ENCODE measurements at regions not wholly inside any gene's neighbourhood (a gene's known extent, or its start where the extent isn't known, plus 50 kb on each side); places are given as distances from the start of the nearest gene placed in this dataset.
"Not testable (repeated sequence)": the region's sequence is repeated elsewhere in the genome, so short reads cannot be mapped to it uniquely, and the experiment has no call there.

- intact Hi-C loops (cut with DNase I, micrococcal nuclease): no loop called here
These were observed 97.3 kb upstream of the SERPINE2 start for GRCh38 chr2:224136396-224136795.

GRCh38 chr2:224135881-224136280 lies 96.8 kb upstream of the SERPINE2 start:
- no peak for DNase-seq
- no peak for ATAC-seq
- intact Hi-C loops (cut with DNase I, micrococcal nuclease): no loop called here

More at GRCh38 chr2:224136396-224136795, 97.3 kb upstream of the SERPINE2 start:
- DNase-seq (no peak), ATAC-seq (no peak)

GRCh38 chr2:224134003-224134734 lies 95.1 kb upstream of the SERPINE2 start:
- intact Hi-C loops (cut with DNase I, micrococcal nuclease): no loop called here
- DNase-seq (no peak), ATAC-seq (peak; percentile 75)

GRCh38 chr2:224133387-224133786 lies 94.3 kb upstream of the SERPINE2 start:
- intact Hi-C loops (cut with DNase I, micrococcal nuclease): no loop called here
- ATAC-seq: no peak

GRCh38 chr2:224127871-224128501 lies 88.9 kb upstream of the SERPINE2 start:
- intact Hi-C loops (cut with DNase I, micrococcal nuclease): no loop called here
- no peak for ATAC-seq
- no peak for DNase-seq

More at GRCh38 chr2:224133387-224133786, 94.3 kb upstream of the SERPINE2 start:
- no peak for DNase-seq

GRCh38 chr2:224126440-224126839 lies 87.4 kb upstream of the SERPINE2 start:
- DNase-seq (no peak), ATAC-seq (no peak)
- intact Hi-C loops (cut with DNase I, micrococcal nuclease): no loop called here

- no peak for ATAC-seq
- no peak for DNase-seq
- intact Hi-C loops (cut with DNase I, micrococcal nuclease): no loop called here
These were observed 86.9 kb upstream of the SERPINE2 start for GRCh38 chr2:224126003-224126402.

- no peak for DNase-seq
- no peak for ATAC-seq
- intact Hi-C loops (cut with DNase I, micrococcal nuclease): no loop called here
These were observed 83.5 kb upstream of the SERPINE2 start for GRCh38 chr2:224122542-224122941.

GRCh38 chr2:224121406-224122067 lies 82.5 kb upstream of the SERPINE2 start:
- DNase-seq (no peak), ATAC-seq (no peak)
- intact Hi-C loops (cut with DNase I, micrococcal nuclease): no loop called here

- no peak for ATAC-seq
- DNase-seq: no peak
- intact Hi-C loops (cut with DNase I, micrococcal nuclease): no loop called here
These were observed 81.9 kb upstream of the SERPINE2 start for GRCh38 chr2:224120986-224121385.

- ATAC-seq; intact Hi-C loops (cut with DNase I, micrococcal nuclease); DNase-seq: not testable (repeated sequence)
These were observed 80.8 kb upstream of the SERPINE2 start for GRCh38 chr2:224119846-224120245.

GRCh38 chr2:224114428-224114827 lies 75.3 kb upstream of the SERPINE2 start:
- ATAC-seq: no peak
- DNase-seq: no peak
- intact Hi-C loops (cut with DNase I, micrococcal nuclease): no loop called here

- DNase-seq; ATAC-seq; intact Hi-C loops (cut with DNase I, micrococcal nuclease): not testable (repeated sequence)
These were observed 74.8 kb upstream of the SERPINE2 start for GRCh38 chr2:224113930-224114329.

GRCh38 chr2:224111576-224111975 lies 72.5 kb upstream of the SERPINE2 start:
- intact Hi-C loops (cut with DNase I, micrococcal nuclease): no loop called here
- DNase-seq (no peak), ATAC-seq (no peak)

GRCh38 chr2:224110811-224111210 lies 71.7 kb upstream of the SERPINE2 start:
- DNase-seq (no peak), ATAC-seq (no peak)
- intact Hi-C loops (cut with DNase I, micrococcal nuclease): no loop called here

- no peak for DNase-seq
- intact Hi-C loops (cut with DNase I, micrococcal nuclease): no loop called here
- ATAC-seq: no peak
These were observed 70.7 kb upstream of the SERPINE2 start for GRCh38 chr2:224109751-224110150.

GRCh38 chr2:224106794-224107193 lies 67.7 kb upstream of the SERPINE2 start:
- intact Hi-C loops (cut with DNase I, micrococcal nuclease): no loop called here
- no peak for DNase-seq
- no peak for ATAC-seq

GRCh38 chr2:224104668-224105386 lies 65.7 kb upstream of the SERPINE2 start:
- DNase-seq (no peak), ATAC-seq (no peak)
- intact Hi-C loops (cut with DNase I, micrococcal nuclease): no loop called here

- ATAC-seq (no peak), DNase-seq (no peak)
- intact Hi-C loops (cut with DNase I, micrococcal nuclease): no loop called here
These were observed 64.6 kb upstream of the SERPINE2 start for GRCh38 chr2:224103651-224104050.
